HG03565 (cell line): ENCODE measurements at regions not wholly inside any gene's neighbourhood (a gene's known extent, or its start where the extent isn't known, plus 50 kb on each side); places are given as distances from the start of the nearest gene placed in this dataset.

Experiments
- ATAC-seq: cut with Tn5 transposase; IDR thresholded peaks from one replicate; pipeline ENCODE4 v1.9.1; 2021; ENCODE audit warnings: mild to moderate bottlenecking, moderate library complexity; ENCODE audit not compliant: unreplicated experiment

DNA sequence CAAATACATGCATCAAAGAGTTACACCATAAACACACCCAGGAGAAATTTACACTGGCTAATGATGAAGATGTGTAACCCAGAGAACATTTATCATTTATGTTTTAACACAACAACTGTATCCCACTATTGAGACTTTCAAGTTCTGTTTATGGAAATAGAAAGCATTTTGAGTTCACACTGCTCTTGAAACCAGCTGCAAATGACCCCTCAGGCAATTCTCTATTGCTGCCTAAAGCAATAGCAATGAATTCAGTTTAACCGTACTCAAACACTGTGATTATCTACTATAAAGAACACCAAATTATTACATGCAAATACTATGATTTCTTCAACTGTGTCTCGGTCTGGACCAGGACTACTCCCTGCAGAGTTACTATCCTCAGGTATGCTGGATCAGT, 452.7 kb upstream of the NRXN1 start:
- no peak for ATAC-seq

DNA sequence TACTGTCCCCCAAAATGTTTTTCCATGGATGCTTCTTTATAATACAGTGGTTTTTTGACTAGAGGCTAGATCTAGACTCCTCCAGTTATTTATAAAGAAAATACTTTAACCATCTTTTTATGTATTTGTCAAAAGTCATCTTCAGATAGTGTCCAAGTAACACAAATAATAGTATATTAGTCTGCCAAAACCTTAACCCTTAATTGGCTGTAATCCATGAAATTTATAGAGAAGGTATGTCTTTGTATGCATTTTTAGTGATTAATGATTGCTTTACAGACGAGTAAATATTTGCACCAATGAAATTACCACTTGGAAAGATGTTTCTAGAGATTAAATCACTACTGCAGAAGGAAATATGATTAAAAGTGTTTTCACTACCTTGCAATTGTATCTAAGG, 451.8 kb upstream of the NRXN1 start:
- no peak for ATAC-seq

DNA sequence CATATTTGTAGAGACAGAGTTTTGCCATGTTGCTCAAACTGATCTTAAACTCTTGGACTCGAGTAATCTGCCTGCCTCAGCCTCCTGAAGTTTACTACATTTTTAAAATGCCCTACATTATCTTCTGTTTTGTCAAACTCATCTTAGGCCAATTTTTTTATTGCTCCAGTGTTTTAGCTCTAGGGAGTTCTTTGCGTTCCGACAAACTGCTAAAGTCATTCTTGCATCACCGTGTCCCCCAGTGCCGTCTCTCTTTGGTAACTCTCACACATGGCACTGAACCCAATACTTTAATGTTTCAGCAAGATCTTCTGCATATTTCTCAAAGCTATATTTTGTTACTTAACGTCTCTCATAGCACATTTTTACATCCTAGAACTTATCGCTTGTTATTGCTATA, 440.9 kb upstream of the NRXN1 start:
- ATAC-seq, result no peak

DNA sequence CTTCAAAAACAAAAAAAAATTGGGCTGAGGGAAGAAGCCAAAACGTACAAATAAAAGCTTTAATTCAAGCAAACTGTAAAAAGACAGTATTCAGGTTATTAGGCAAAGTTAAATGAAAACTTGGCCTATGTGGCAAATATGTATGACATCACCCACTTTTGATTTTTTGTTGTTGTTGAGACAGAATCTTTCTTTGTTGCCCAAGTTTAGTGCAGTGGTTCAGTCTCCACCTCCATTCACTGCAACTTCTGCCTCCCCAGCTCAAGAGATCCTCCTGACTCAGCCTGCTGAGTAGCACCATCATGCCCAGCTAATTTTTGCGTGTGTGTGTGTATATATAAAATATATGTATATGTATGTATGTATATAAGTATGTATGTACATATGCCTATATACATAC, 440.4 kb upstream of the NRXN1 start:
- no peak for ATAC-seq

DNA sequence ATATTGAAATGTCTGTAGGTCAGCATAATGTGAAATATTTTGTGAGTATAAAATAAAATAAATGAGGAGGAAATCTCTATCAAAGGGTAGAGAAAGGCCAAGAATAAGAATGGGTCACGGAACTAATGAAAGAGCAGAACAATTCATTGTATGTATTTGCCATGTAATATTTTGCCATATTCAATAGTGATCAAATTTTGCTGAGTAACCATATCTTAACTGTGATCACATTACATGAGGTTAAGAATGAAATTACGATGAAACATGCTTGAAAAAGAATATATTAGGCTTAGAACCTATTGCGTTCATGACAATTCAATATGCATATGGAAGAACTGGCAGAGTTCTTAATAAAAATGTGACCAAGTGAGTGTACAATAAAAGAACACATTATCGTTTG, 437.2 kb upstream of the NRXN1 start:
- no peak for ATAC-seq

DNA sequence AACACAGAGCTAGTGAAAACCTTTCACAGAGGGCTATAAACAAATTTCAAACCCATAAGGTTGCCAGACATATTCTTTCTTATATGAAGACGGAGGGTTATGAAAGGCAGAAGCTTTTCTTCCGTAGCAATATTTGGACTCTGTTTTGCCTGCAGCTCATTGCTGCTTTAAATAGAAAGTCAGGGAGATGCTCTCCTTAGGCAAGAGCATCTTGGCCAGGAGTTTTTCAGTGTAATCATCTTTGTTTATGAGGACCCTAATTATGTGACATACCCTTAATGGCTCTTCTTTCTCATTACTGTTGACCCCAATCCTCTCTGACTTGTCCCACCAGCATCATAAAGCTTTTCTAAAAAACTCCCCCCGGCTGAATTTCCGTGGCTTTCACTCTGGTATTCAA, 433.4 kb upstream of the NRXN1 start:
- no peak for ATAC-seq

DNA sequence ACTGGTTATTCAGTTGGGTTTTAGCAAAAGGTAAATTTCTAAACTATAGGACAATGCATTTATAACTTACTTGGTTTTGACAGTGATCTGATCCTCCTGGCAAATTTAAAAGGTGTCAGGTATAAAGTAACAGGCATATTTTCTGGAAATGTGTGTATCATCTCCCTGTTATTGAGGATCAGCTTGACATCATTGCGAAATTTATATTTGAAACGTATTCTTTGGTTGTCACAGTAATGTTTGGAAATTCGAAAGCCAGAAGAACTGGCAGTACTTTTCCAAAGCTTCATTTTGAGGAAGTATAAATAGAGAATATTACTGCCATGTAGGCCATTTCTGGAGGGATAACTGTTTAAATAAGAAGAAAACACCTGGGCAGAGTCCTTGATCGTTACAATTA, 422.2 kb upstream of the NRXN1 start:
- no peak for ATAC-seq

DNA sequence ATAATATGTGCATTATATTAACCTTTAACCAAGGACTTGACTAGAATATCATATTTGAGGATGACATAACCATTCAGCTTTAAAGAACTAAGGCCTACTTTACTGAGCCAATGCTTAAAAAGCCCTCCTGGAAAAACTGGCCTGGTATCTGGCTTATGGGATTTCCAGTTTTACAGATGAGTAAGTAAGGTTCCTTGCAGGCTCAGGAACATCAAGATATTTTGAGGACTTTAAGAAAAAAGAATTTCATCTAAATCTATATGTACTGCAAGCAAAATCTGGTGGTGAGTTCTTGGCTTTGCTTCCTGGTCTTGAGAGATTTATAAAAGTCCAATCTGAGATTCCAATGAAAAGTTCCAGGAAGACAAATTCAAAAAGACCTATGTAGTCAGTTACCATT, 417.0 kb upstream of the NRXN1 start:
- no peak for ATAC-seq

DNA sequence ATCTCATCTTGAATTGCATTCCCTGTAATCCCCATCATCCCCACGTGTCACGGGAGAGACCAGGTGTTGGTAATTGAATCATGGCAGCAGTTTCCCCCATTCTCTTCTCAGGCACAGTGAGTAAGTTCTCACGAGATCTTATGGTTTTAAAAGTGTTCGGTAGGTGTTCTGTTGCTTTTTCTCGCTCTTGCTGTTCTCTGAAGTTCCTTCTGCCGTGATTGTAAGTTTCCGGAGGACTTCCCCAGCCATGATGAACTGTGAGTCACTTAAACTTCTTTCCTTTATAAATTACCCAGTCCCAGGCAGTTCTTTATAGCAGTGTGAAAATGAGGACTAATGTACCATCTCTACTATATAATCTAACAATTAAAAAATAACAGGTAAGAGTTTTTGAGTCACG, 409.9 kb upstream of the NRXN1 start:
- ATAC-seq, result no peak

DNA sequence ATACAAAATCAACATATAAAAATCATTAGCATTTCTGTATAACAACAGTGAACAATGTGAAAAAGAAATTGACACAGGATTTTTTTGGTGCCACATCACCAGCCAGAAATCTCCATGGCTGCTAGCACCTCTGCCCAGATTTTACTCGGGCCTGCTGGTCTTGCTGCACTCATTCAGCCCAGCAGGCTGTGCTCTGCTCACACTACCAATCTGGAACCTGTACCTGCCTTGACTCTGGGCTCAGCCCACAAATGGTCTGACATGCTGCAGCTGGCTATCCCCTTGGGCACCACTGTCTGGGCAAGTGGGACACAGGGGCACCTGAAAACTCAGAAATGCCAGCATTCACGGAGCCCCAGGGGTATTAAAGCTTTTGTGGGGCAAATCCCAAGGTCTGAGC, 392.5 kb upstream of the NRXN1 start:
- no peak for ATAC-seq

DNA sequence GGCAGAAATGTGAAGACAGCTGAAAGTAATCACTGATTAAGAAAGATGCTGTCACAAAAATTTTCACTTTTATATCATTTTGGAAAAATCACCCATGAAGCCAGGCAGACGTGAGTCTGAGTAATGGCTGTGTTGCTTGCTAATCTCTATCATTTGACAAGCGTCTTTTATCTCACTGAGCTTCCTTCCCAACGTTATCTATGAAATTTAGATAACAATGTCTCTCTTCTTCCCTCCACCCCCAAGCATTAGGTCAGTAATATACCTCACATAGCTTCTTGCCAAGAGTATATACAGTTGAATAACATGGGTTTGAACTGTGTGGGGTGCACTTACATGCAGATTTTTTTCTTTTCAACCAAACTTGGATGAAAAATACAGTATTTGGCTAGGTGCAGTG, 388.6 kb upstream of the NRXN1 start:
- ATAC-seq, result no peak

DNA sequence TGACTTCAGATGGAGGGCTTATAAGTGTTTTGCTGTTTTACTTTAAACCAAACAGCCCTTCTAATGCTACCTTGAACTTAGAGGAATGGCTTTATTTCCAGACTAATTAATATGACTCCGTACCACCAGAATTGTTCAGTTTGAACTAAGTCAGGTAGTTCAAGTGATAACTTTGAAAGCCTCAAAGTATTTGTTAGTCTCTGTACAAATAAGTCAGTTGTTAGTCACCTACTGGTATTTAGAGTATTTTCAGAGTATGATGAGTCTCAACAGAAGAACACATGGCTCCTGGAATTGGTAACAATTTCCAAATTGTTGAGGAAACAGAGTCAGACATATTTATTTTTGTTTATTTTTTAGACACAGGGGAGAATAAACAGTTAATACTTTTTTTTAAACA, 381.8 kb upstream of the NRXN1 start:
- ATAC-seq, result no peak

DNA sequence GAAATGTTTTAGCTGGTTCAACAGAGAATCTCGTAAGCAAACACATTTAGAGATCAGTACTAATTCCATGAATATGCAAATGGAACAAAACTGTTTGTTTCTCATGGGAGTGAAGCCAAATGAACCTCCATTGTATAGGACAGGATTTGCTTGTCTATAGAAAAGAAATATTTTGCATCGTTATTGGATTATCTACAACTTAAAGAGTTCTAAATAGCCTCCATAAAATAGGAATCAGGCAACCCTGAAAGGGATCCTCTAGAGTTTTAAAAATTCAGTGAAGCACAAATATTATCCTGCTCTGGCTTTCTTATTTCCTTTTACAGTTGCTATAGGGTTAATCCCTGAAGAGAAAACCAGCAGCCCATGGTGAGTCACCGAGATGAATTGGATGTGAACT, 378.4 kb upstream of the NRXN1 start:
- no peak for ATAC-seq

DNA sequence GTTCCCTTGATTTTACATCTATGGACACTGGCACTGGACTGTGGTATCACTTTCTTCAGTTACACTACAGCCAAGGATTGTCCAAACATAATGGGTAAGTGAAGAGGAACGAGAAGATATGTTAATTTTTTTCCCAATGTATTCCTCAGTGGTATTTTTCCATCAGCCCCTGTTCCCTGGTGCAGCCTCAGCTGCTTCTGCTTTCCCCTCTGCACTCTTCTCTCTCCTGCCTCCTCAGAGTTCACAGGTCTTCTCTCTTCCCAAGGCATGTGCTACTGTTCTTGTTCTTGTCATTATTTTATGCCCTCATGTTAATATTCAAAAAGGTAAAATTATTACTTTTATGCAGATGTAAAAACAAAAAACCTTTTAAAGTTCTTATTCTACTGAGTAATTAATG, 378.0 kb upstream of the NRXN1 start:
- ATAC-seq, result no peak

DNA sequence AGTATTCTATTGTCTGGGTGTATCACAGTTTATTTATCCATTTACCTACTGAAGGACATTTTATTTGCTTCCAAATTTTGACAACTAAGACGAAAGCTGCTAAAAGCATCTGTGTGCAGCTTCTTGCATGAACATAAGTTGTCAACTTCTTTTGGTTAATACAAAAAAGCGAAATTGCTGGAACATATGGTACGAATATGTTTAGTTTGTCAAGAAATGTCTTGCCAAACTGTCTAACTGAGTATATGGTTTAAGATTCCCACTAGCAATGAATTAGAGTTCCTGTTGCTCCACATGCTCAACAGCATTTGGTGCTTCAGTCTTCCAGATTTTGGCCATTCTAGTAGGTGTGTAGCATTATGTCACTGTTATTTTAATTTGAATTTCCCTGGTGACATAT, 372.3 kb upstream of the NRXN1 start:
- ATAC-seq, result no peak

DNA sequence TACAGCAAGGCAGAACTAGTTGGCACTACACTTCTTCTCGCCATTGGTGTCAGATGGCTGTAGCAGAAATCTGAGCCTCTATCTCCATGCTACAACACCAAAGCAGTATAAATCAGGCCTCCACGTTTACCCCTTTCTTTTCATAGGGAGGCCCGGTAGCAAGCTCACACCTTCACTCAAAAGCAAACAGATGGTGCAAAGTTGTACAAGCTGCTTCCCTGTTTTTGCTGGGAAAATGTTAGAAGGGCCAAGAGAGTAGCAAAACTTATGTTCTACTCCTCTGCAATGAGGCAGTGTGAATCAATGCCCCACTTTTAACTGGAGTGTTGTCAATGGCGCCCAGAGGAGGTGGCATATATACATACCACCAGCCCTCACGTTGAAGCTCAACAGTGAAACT, 369.6 kb upstream of the NRXN1 start:
- ATAC-seq, result no peak

DNA sequence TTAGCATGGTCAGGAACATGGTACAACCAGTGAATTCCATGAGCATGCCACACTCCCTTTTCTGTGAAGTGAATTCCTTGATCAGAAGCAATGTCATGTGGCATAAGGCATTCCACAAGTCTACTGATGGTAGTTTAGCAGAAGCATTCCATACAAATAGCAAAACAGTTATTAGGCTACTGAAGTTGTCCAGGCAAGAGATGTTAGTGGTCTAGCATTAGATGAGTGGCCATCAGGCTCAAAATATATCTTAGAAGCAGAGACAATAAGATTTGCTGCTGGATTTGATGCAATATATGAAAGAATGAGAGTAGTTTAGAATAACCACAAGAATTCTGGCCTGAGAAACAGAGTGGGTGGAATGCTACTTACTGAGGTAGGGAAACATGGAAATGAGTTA, 355.3 kb upstream of the NRXN1 start:
- ATAC-seq, result no peak

DNA sequence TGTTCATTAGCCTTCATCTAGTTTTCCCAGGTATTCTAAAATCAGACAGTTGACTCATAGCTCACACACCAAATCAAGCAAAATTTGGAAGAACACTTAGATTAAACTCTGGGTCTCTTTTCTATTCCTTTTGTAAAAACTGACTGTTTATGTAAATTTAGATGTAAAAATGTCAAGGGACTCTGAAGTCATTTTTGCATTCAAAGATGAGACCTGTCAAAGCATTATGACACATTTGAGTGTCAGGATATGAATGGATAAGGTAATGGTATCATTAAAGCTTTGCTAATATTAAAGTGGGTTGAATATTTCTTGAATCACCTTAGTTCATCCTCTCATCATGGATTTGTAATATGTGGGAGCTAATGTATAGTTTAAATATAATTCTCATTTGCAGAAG, 348.1 kb upstream of the NRXN1 start:
- no peak for ATAC-seq

DNA sequence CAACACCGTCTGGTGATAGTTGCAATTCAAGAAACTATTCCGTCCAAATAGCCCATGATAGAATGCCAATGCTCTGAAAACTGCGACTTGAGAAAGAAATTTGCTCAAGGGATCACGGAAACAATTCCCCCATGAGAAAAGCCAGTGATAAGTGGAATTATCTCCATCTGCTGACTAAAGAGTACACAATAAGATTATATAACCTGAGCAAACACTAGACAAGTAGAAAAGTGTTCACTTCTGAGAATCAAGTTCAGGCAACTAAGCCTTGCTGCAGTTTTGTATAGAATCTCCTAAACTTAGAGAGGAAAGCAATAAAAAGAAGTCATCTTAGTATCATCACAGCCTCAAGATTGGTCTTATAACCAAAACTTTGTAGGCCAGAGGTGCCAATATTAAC, 336.3 kb upstream of the NRXN1 start:
- no peak for ATAC-seq

DNA sequence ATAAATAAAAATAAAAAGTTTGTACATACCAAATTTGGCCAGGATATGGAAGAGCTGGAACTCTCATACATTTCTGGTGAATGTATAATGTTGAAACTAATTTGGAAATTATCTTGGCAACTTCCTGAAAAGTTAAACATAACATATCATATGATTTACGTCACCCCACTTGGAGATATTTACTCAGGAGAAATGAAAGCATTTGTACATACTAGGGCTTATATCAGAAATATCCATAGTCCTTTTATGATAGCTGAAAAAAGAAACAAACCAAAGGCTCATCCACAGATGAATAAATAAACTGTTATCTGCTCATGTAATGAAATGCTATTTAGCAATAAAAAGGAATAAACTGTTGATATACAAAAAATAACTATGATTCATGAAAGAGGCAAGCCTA, 318.2 kb upstream of the NRXN1 start:
- no peak for ATAC-seq

DNA sequence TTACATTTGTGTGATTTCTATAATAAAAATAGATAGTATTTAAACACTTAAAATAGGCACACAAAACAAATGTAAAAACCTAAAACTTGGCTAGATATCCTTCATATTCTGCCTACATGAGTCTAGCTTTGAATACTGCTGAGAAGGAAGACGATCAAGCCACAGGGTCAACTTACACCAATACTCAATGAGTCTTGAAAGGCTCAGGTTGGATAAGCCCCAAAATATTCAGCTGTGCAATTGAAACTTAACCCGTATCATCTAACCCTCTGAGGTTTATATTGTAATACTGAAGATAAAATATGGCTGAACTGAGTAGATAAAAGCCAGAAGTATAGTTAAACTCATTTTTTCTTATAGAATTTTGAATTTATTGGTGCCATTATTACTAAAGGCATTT, 313.0 kb upstream of the NRXN1 start:
- no peak for ATAC-seq

DNA sequence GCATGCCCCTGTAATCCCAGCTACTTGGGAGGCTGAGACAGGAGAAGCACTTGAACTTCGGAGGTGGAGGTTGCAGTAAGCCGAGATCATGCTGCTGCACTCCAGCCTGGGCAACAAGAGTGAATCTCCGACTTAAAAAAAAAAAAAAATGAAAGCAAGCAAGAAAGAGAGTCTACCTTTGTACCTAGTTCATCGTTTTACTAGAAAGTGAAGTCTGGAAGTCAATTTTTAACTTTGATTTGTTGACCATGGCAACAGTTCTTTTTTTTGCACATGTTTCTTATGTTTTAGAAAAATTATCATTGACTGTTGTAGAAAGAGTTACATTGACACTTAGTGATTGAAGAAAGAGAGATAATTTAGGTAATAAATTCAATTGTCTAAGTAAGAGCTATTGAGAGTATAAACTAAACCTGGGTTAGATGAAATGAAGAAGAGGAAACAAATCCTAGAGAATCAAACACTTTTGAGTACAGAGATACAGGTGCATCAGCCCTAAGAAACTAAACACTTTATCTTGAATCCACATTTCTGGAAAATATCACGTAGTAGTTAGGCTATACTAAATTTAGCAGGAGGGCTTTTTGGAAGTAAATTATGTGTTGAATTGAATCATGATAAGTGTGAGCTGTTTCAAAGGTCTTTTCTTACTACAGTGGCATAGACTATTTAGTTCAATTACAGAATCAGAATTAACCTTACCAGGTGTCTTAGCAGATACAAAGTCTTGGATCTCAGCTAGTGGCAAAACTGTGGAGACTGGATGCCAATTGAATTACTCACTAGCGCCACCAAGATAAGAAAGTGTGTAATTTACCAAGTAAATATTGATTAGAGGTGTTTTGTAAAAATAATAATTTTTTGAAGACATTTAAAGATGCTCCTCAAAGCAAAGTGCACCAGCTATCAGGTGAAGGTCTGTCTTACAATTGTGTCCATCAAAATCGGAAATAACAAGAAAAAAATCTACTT, 303.4 kb upstream of the NRXN1 start:
- no peak for ATAC-seq

DNA sequence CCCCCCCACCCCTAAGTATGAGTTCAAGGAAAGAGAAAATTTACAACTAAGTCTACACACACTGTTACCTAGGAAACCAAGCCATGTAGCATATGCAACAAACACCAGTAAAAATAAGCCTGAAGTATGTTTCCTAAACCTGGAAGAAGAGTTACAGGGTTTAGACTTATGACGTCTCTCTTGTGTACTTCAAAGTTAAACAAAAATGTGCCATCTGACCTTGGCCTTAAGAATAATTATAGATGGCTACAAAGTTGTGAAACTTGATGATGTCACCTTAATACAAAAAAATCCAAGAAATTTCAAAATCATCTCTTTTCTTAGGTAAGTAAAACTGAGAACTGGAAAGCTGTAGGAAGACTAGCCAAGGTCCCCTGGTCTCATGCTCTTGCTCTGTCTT, 297.6 kb upstream of the NRXN1 start:
- ATAC-seq, result no peak
